ENCODE measurements at regions not wholly inside any gene's neighbourhood (a gene's known extent, or its start where the extent isn't known, plus 50 kb on each side); places are given as distances from the start of the nearest gene placed in this dataset.

- no peaks in the 10 kb centered on the region for H3K9me3 ChIP-seq (replicated peaks; ENCODE audit: control insufficient read depth, insufficient read depth, low read length)
- no peak overlapping the region for H3K27ac ChIP-seq (ENCODE audit: control insufficient read depth, insufficient read depth)
- FAIRE-seq: no peak
- H4K20me1 ChIP-seq (ENCODE audit: control insufficient read depth, insufficient read depth): no peaks in the 10 kb centered on the region
- intact Hi-C loops (cut with micrococcal nuclease; ENCODE audit: unreplicated experiment) (no loop called here), in situ Hi-C loops (cut with MboI) (no loop called here)
- BruUV-seq (replicated peaks): no TSS peak
- no peak overlapping the region for H3K9ac ChIP-seq (ENCODE audit: control insufficient read depth, insufficient read depth, low read length)
- ChIA-PET CTCF (interaction anchor here (1.1 kb wide), 1 partner anchor 41 kb away, joined by 5 read pairs; no protein-coding TSS in a partner anchor), RAD21 (ENCODE audit: unreplicated experiment) (no interaction called here), POLR2A (no interaction called here), SMC1A (ENCODE audit: uncharacterized antibody, unreplicated experiment) (no interaction called here)
- H3K4me2 ChIP-seq (ENCODE audit: control insufficient read depth, insufficient read depth): no peak overlapping the region
- no peak overlapping the region for H3K4me3 ChIP-seq
- no peaks in the 10 kb centered on the region for H3K79me2 ChIP-seq (ENCODE audit: control insufficient read depth, insufficient read depth, low read length)
- no peaks in the 10 kb centered on the region for H3K36me3 ChIP-seq (ENCODE audit: control insufficient read depth in 2 of 2, insufficient read depth in 2 of 2, low read length in 1 of 2)
- 25% methylated on average over 4 of the region's 4 CpGs for WGBS (ENCODE audit: insufficient coverage, insufficient replicate concordance, low lambda C conversion rate, missing lambda C conversion rate)
- peaks cover 0 to 2% of the 10 kb centered on the region in 2 experiments; a peak in 3 of 4 replicates for H3K27me3 ChIP-seq (replicated peaks in 1 of 2; ENCODE audit: control insufficient read depth in 2 of 2, insufficient read depth in 2 of 2, low read length in 1 of 2)
- no peak overlapping the region for H2AFZ ChIP-seq (ENCODE audit: control insufficient read depth, low read depth, low read length)
- H3K4me1 ChIP-seq (ENCODE audit: control insufficient read depth, insufficient read depth, low read length): no peaks in the 10 kb centered on the region
- ATAC-seq: no peak
- DNase-seq (ENCODE audit: low read depth, low spot score): no peak
- TF ChIP-seq CHD4 (IDR thresholded peaks at IDR 0.05) (no peak), NRF1 (conservative IDR thresholded peaks at IDR 0.05; ENCODE audit: low read depth, low read length) (no peak), PRDM15 (CRISPR knock-in tag; IDR thresholded peaks at IDR 0.05) (no peak), POU2F2 (IDR thresholded peaks at IDR 0.05; ENCODE audit: borderline replicate concordance, low read depth, low read length) (no peak), LARP7 (IDR thresholded peaks at IDR 0.05) (no peak), HDAC6 (IDR thresholded peaks at IDR 0.05; ENCODE audit: unreplicated experiment) (no peak), ZBTB4 (CRISPR knock-in tag; IDR thresholded peaks at IDR 0.05) (no peak), NKRF (conservative IDR thresholded peaks at IDR 0.05) (no peak), USF2 (IDR thresholded peaks at IDR 0.05; ENCODE audit: borderline replicate concordance, low read depth, low read length) (no peak), CTCF (IDR thresholded peaks at IDR 0.05 in 2 of 3, conservative IDR thresholded peaks at IDR 0.05 in 1 of 3; ENCODE audit: control insufficient read depth in 2 of 3, extremely low read depth in 1 of 3, insufficient read depth in 1 of 3, low read depth in 3 of 3, low read length in 3 of 3) (no peak), TAF1 (IDR thresholded peaks at IDR 0.05; ENCODE audit: borderline replicate concordance, low read depth, low read length) (no peak), MTA2 (IDR thresholded peaks at IDR 0.05; ENCODE audit: low read depth) (no peak), ZZZ3 (IDR thresholded peaks at IDR 0.05; ENCODE audit: control insufficient read depth, insufficient read length, low read depth) (no peak)
Measured at GRCh38 chr4:140212646-140213045, 58.7 kb upstream of the MAML3 start.

All from GM12878 (cell line).